H1 (cell line): ENCODE measurements at regions not wholly inside any gene's neighbourhood (a gene's known extent, or its start where the extent isn't known, plus 50 kb on each side); places are given as distances from the start of the nearest gene placed in this dataset.

ENCODE experiments used
- CTCF ChIA-PET: fragments of 300-600 bp; sonication (Branson Sonifier 250); formaldehyde crosslinking; loops from one replicate; lab custom pipeline; 2021; ENCODE audit not compliant: partially characterized antibody; lab: Charles Lee
- POLR2A ChIA-PET: fragments of 300-600 bp; sonication (Branson Sonifier 250); formaldehyde crosslinking; loops from one replicate; lab custom pipeline; 2021; ENCODE audit warnings: inconsistent platforms; ENCODE audit not compliant: partially characterized antibody; lab: Charles Lee
- DNase-seq, 2 experiments: peaks; one replicate each; pipeline versions ENCODE4 v3.0.0 to v3.0.0-alpha.2; 2010 to 2022; ENCODE audit warnings: low spot score in 2 of 2, low read depth in 1 of 2, mixed read lengths in 1 of 2
- FAIRE-seq: peaks from 2 replicates; lab custom pipeline; 2011; peaks lifted over from hg19 to GRCh38; lab: Jason Lieb, UNC
- H2AFZ ChIP-seq: 2 replicates; pipeline ENCODE4 v1.8.1; 2012; ENCODE audit warnings: low read length, inconsistent platforms
- H2AK5ac ChIP-seq: 2 replicates; pipeline ENCODE4 v1.6.1; 2013; ENCODE audit warnings: low read depth, low read length
- H2BK120ac ChIP-seq: replicated peaks from 2 replicates; pipeline ENCODE3; 2013; ENCODE audit warnings: low read depth, low read length, inconsistent platforms
- H2BK12ac ChIP-seq: 2 replicates; pipeline ENCODE4 v1.6.1; 2013; ENCODE audit warnings: low read depth, low read length
- H2BK15ac ChIP-seq: 2 replicates; pipeline ENCODE4 v1.6.1; 2013; ENCODE audit warnings: low read length
- H2BK20ac ChIP-seq: 2 replicates; pipeline ENCODE4 v1.6.1; 2013; ENCODE audit warnings: low read length
- H2BK5ac ChIP-seq: 2 replicates; pipeline ENCODE4 v1.6.1; 2013; ENCODE audit warnings: low read depth, low read length
- H3K14ac ChIP-seq: 2 replicates; pipeline ENCODE4 v1.6.1; 2013; ENCODE audit warnings: inconsistent platforms; ENCODE audit not compliant: insufficient read length
- H3K18ac ChIP-seq: 2 replicates; pipeline ENCODE4 v1.6.1; 2013; ENCODE audit warnings: low read length; ENCODE audit errors: extremely low read depth
- H3K23ac ChIP-seq: 2 replicates; pipeline ENCODE4 v1.6.1; 2013; ENCODE audit warnings: inconsistent platforms; ENCODE audit not compliant: insufficient read length
- H3K23me2 ChIP-seq: 2 replicates; pipeline ENCODE4 v1.6.1; 2013; ENCODE audit warnings: low read depth, low read length
- H3K27ac ChIP-seq: 2 replicates; pipeline ENCODE4 v1.6.1; 2011; ENCODE audit warnings: low read depth, low read length, inconsistent platforms
- H3K27me3 ChIP-seq, 4 experiments: replicated peaks in 1 of 4; 1 replicate in 1 of 4; 2 replicates in 3 of 4; pipeline versions ENCODE4 v1.6.1 to v1.8.1; 2011 to 2013; ENCODE audit warnings: low read length in 3 of 4, mild to moderate bottlenecking in 3 of 4, inconsistent platforms in 2 of 4, mixed read lengths in 2 of 4, moderate library complexity in 1 of 4; ENCODE audit not compliant: control insufficient read depth in 3 of 4, insufficient read depth in 3 of 4; ENCODE audit errors: extremely low read depth in 1 of 4
- H3K36me3 ChIP-seq, 4 experiments: 2 replicates each; pipeline versions ENCODE4 v1.6.1 to v1.8.1; 2011 to 2013; ENCODE audit warnings: mild to moderate bottlenecking in 4 of 4, low read length in 3 of 4, moderate library complexity in 2 of 4, control low read depth in 1 of 4, inconsistent platforms in 1 of 4; ENCODE audit not compliant: insufficient read depth in 4 of 4, control insufficient read depth in 2 of 4
- H3K4ac ChIP-seq: replicated peaks from 2 replicates; pipeline ENCODE3; 2013; ENCODE audit warnings: low read length, low read depth, mixed read lengths, inconsistent platforms; ENCODE audit not compliant: insufficient read length
- H3K4me1 ChIP-seq, 4 experiments: replicated peaks in 1 of 4; 1 replicate in 1 of 4; 2 replicates in 3 of 4; pipeline versions ENCODE4 v1.6.1 to v1.8.1; 2011 to 2013; ENCODE audit warnings: low read length in 3 of 4, inconsistent platforms in 2 of 4, mixed read lengths in 1 of 4; ENCODE audit not compliant: insufficient read depth in 4 of 4, control insufficient read depth in 3 of 4
- H3K4me2 ChIP-seq, 2 experiments: 2 replicates each; pipeline versions ENCODE4 v1.6.1 to v1.8.1; 2011 to 2013; ENCODE audit warnings: low read depth in 2 of 2, low read length in 2 of 2, control low read depth in 1 of 2, inconsistent platforms in 1 of 2, mild to moderate bottlenecking in 1 of 2; ENCODE audit not compliant: insufficient read depth in 1 of 2
- H3K4me3 ChIP-seq, 4 experiments: fragments of 200-600, 300-600 bp in 1 of 4; sonication (generic), shearing (Covaris generic), sonication (Bioruptor Twin) in 1 of 4; 2 replicates each; pipeline versions ENCODE4 v1.5.1 to v1.8.1; 2011 to 2016; ENCODE audit warnings: low read length in 4 of 4, low read depth in 3 of 4, control low read depth in 2 of 4, inconsistent platforms in 2 of 4, mild to moderate bottlenecking in 2 of 4, mixed read lengths in 1 of 4, moderate library complexity in 1 of 4; ENCODE audit not compliant: insufficient read depth in 2 of 4; ENCODE audit errors: extremely low read depth in 1 of 4
- H3K56ac ChIP-seq: replicated peaks from 2 replicates; pipeline ENCODE3; 2013; ENCODE audit warnings: low read depth, mild to moderate bottlenecking, mixed read lengths, low read length, inconsistent platforms; ENCODE audit not compliant: insufficient read length
- H3K79me1 ChIP-seq: 2 replicates; pipeline ENCODE4 v1.6.1; 2013; ENCODE audit warnings: low read depth, low read length, control low read depth
- H3K79me2 ChIP-seq, 2 experiments: 2 replicates each; pipeline versions ENCODE4 v1.6.1 to v1.8.1; 2012 to 2013; ENCODE audit warnings: low read length in 2 of 2, mild to moderate bottlenecking in 2 of 2, inconsistent platforms in 1 of 2; ENCODE audit not compliant: insufficient read depth in 2 of 2, control insufficient read depth in 1 of 2
- H3K9ac ChIP-seq, 4 experiments: replicated peaks in 1 of 4; 1 replicate in 1 of 4; 2 replicates in 3 of 4; pipeline versions ENCODE4 v1.6.1 to v1.8.1; 2011 to 2013; ENCODE audit warnings: low read depth in 3 of 4, low read length in 3 of 4, control low read depth in 2 of 4, mild to moderate bottlenecking in 2 of 4, moderate library complexity in 2 of 4, inconsistent platforms in 1 of 4; ENCODE audit errors: extremely low read depth in 1 of 4
- H3K9me3 ChIP-seq, 2 experiments: 2 replicates each; pipeline versions ENCODE4 v1.6.1 to v1.8.1; 2012 to 2013; ENCODE audit warnings: mild to moderate bottlenecking in 2 of 2, moderate library complexity in 2 of 2, control low read depth in 1 of 2, inconsistent platforms in 1 of 2, low read depth in 1 of 2, low read length in 1 of 2, mixed read lengths in 1 of 2; ENCODE audit not compliant: insufficient read depth in 2 of 2
- H4K20me1 ChIP-seq, 2 experiments: replicated peaks in 1 of 2; 2 replicates each; pipeline versions ENCODE3 to v1.8.1; 2011 to 2013; ENCODE audit warnings: inconsistent platforms in 2 of 2, low read length in 2 of 2, mild to moderate bottlenecking in 1 of 2; ENCODE audit not compliant: insufficient read depth in 2 of 2, control insufficient read depth in 1 of 2
- H4K5ac ChIP-seq: 2 replicates; pipeline ENCODE4 v1.6.1; 2013; ENCODE audit warnings: low read length, low read depth, mixed read lengths, inconsistent platforms; ENCODE audit not compliant: insufficient read length
- H4K8ac ChIP-seq: 2 replicates; pipeline ENCODE4 v1.8.0; 2013; ENCODE audit warnings: mild to moderate bottlenecking, moderate library complexity, low read length, inconsistent platforms; ENCODE audit not compliant: insufficient read depth; ENCODE audit errors: extremely low read depth
- H4K91ac ChIP-seq: replicated peaks from 2 replicates; pipeline ENCODE3; 2013; ENCODE audit warnings: low read length, mixed read lengths, inconsistent platforms; ENCODE audit not compliant: insufficient read length
- HDAC2 ChIP-seq, 2 experiments: fragments of 300-600 bp in 1 of 2; sonication (generic) in 1 of 2; IDR thresholded peaks; 2 replicates each; pipeline ENCODE4 v1.6.1; 2011 to 2012; ENCODE audit warnings: low read depth in 2 of 2, low read length in 2 of 2, mild to moderate bottlenecking in 2 of 2, moderate library complexity in 2 of 2, borderline replicate concordance in 1 of 2, inconsistent platforms in 1 of 2
- WGBS, 2 experiments: shearing (Covaris generic) in 1 of 2; methylation state at CpG; one replicate each; pipeline versions ENCODE4 v1.1.6 to v1.1.7; 2013 to 2015; ENCODE audit warnings: low lambda C conversion rate in 2 of 2, mixed read lengths in 2 of 2, inconsistent platforms in 1 of 2, low coverage in 1 of 2, missing lambda C conversion rate in 1 of 2; ENCODE audit not compliant: insufficient replicate concordance in 2 of 2, insufficient coverage in 1 of 2, insufficient read length in 1 of 2; ENCODE audit errors: extremely low coverage in 1 of 2, missing lambda C conversion rate in 1 of 2; 5-methylcytosine and 5-hydroxymethylcytosine counted together

- no peak for TF ChIP-seq HDAC2 (IDR thresholded peaks at IDR 0.05; ENCODE audit: borderline replicate concordance in 1 of 2, low read depth in 2 of 2, low read length in 2 of 2)
- ChIA-PET POLR2A (no interaction called here), CTCF (no interaction called here)
- Histone ChIP-seq H3K27me3 (no peaks in the 10 kb centered on the region), H3K9me3 (no peaks in the 10 kb centered on the region), H3K4me2 (no peak overlapping the region), H3K79me2 (no peaks in the 10 kb centered on the region), H2BK5ac (no peak overlapping the region), H3K18ac (no peak overlapping the region), H4K20me1 (no peaks in the 10 kb centered on the region), H4K8ac (no peak overlapping the region), H3K4ac (no peak overlapping the region), H2BK20ac (no peak overlapping the region), H3K27ac (no peak overlapping the region), H3K4me3 (no peak overlapping the region), H3K79me1 (no peaks in the 10 kb centered on the region), H2AK5ac (no peak overlapping the region), H2BK12ac (no peak overlapping the region), H3K4me1 (no peaks in the 10 kb centered on the region), H3K56ac (no peak overlapping the region), H3K36me3 (no peaks in the 10 kb centered on the region), H2BK15ac (no peak overlapping the region), H4K91ac (no peak overlapping the region), H2AFZ (no peak overlapping the region), H3K14ac (no peak overlapping the region), H3K23ac (no peak overlapping the region), H3K23me2 (no peaks in the 10 kb centered on the region), H3K9ac (no peak overlapping the region), H2BK120ac (no peak overlapping the region), H4K5ac (no peak overlapping the region)
- FAIRE-seq (no peak), DNase-seq (no peak)
- WGBS, 2 experiments, result 88% methylated on average over 2 of the region's 2 CpGs; no CpG with 5 or more reads in 1 of the 2 experiments
Measured at GRCh38 chr7:96831446-96831845, 121.8 kb upstream of the SEM1 start.
